ENCODE measurements at regions not wholly inside any gene's neighbourhood (a gene's known extent, or its start where the extent isn't known, plus 50 kb on each side); places are given as distances from the start of the nearest gene placed in this dataset.
A peak's percentile ranks its signal among the peaks of the same experiment; 100 is the strongest.

DNA sequence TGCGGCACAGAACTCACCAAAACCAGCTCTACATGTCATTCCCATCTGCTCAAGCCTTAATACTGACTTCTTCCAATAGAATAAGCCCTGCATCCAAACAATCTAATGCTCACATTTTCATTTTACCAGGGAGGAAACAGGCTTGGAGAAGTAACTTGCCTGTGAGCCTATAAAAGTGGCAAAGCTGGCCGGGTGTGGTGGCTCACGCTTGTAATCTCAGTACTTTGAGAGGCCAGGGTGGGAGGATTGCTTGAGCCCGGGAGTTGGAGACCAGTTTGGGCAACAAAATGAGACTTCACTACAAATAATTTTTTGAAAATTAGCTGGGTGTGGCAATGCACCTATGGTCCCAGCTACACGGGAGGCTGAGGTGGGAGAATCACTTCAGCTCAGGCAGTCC, 133.7 kb downstream of the LY86 start:
- Histone ChIP-seq H3K27me3 (ENCODE audit: control insufficient read depth in 3 of 3, insufficient read depth in 3 of 3, low read length in 2 of 3) (no peaks in the 10 kb centered on the region), H3K4me1 (ENCODE audit: control insufficient read depth in 5 of 5, insufficient read depth in 5 of 5, low read length in 5 of 5) (peaks cover 0 to 28% (median 15%) of the 10 kb centered on the region in 5 donors), H3K9me3 (ENCODE audit: control insufficient read depth in 4 of 4, insufficient read depth in 3 of 4, low read length in 3 of 4) (no peaks in the 10 kb centered on the region), H3K4me3 (no peak overlapping the region), H3K36me3 (ENCODE audit: control insufficient read depth in 4 of 4, insufficient read depth in 4 of 4, low read length in 4 of 4) (no peaks in the 10 kb centered on the region), H3K9ac (ENCODE audit: insufficient read depth in 1 of 2, low read length in 2 of 2) (no peak overlapping the region), H3K27ac (ENCODE audit: low read depth in 1 of 2, low read length in 1 of 2) (peak overlapping the region in 1 of 2 donors; percentile 73)
- ATAC-seq (ENCODE audit: insufficient read depth, low FRiP score): no peak
- DNase-seq: no peak
- TF ChIP-seq CTCF (IDR thresholded peaks at IDR 0.05; ENCODE audit: control extremely low read depth, extremely low read depth): no peak
- 69 to 74% methylated on average over 5 of the region's 5 CpGs for whole genome bisulfite sequencing, 2 donors

- no peak overlapping the region for H3K9ac ChIP-seq (ENCODE audit: insufficient read depth in 1 of 2, low read length in 2 of 2)
- WGBS, 2 donors: 24 to 53% methylated on average over 1 of the region's 1 CpG
- no peak for DNase-seq
- H3K9me3 ChIP-seq (ENCODE audit: control insufficient read depth in 4 of 4, insufficient read depth in 3 of 4, low read length in 3 of 4): no peaks in the 10 kb centered on the region
- peaks cover 0 to 28% (median 14%) of the 10 kb centered on the region in 5 donors for H3K4me1 ChIP-seq (ENCODE audit: control insufficient read depth in 5 of 5, insufficient read depth in 5 of 5, low read length in 5 of 5)
- TF ChIP-seq CTCF (IDR thresholded peaks at IDR 0.05; ENCODE audit: control extremely low read depth, extremely low read depth): no peak
- peak overlapping the region; percentile 81 to 93 for H3K27ac ChIP-seq (ENCODE audit: low read depth in 1 of 2, low read length in 1 of 2)
- no peaks in the 10 kb centered on the region for H3K27me3 ChIP-seq (ENCODE audit: control insufficient read depth in 3 of 3, insufficient read depth in 3 of 3, low read length in 2 of 3)
- H3K36me3 ChIP-seq (ENCODE audit: control insufficient read depth in 4 of 4, insufficient read depth in 4 of 4, low read length in 4 of 4): no peaks in the 10 kb centered on the region
- no peak for ATAC-seq (ENCODE audit: insufficient read depth, low FRiP score)
- H3K4me3 ChIP-seq: no peak overlapping the region
Observed at GRCh38 chr6:6723361-6723760, 134.8 kb downstream of the LY86 start.

DNA sequence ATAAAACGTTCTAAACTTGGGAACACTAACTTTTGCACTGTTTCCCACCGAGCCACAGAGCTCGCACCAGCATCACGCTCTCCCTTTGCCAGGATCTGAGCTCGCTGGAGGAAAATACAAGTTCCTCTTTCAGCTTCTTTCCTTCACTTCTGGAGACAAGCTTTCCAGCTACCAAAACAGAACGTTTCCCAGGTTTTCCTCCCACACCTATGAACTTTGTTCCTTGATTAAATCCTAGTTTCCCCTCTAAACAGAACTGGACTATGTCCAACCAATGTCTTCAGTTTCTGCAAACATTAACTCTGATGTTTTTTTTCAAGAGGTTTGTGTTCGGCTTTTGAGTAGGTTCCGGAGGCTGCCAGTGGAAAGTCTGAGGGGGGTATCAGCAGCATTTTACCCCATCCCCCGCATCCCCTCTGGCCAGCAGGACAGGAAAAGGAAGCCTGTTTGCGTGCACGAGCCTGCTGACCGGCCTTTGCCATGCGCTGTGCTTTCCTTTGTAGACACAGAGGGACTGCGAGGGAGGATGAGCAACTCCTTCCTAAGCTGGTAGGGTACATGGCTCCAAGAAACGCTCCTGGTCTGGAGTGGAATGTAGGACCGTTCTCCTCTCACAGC, 135.5 kb downstream of the LY86 start:
- no peak for TF ChIP-seq CTCF (IDR thresholded peaks at IDR 0.05; ENCODE audit: control extremely low read depth, extremely low read depth)
- no peak overlapping the region for H3K4me3 ChIP-seq
- ATAC-seq (ENCODE audit: insufficient read depth, low FRiP score) (peak; percentile 55), DNase-seq (peak in 1 of 3 donors; percentile 80)
- H3K9ac ChIP-seq (ENCODE audit: insufficient read depth in 1 of 2, low read length in 2 of 2): peak overlapping the region; percentile 39 to 76
- H3K9me3 ChIP-seq (ENCODE audit: control insufficient read depth in 4 of 4, insufficient read depth in 3 of 4, low read length in 3 of 4): no peaks in the 10 kb centered on the region
- peak overlapping the region; percentile 81 to 93 for H3K27ac ChIP-seq (ENCODE audit: low read depth in 1 of 2, low read length in 1 of 2)
- no peaks in the 10 kb centered on the region for H3K36me3 ChIP-seq (ENCODE audit: control insufficient read depth in 4 of 4, insufficient read depth in 4 of 4, low read length in 4 of 4)
- no peaks in the 10 kb centered on the region for H3K27me3 ChIP-seq (ENCODE audit: control insufficient read depth in 3 of 3, insufficient read depth in 3 of 3, low read length in 2 of 3)
- WGBS, 2 donors: 8 to 12% methylated on average over 16 of the region's 16 CpGs
- peaks cover 0 to 28% (median 14%) of the 10 kb centered on the region in 5 donors for H3K4me1 ChIP-seq (ENCODE audit: control insufficient read depth in 5 of 5, insufficient read depth in 5 of 5, low read length in 5 of 5)

Measured in lung (tissue), 11 donors.